NCI-H128 (cell line): ENCODE measurements at regions not wholly inside any gene's neighbourhood (a gene's known extent, or its start where the extent isn't known, plus 50 kb on each side); places are given as distances from the start of the nearest gene placed in this dataset.

Experiments
- DNase-seq: peaks from one replicate; lab custom pipeline; 2025; ENCODE audit not compliant: unreplicated experiment; lab: John Stamatoyannopoulos, UW

DNA sequence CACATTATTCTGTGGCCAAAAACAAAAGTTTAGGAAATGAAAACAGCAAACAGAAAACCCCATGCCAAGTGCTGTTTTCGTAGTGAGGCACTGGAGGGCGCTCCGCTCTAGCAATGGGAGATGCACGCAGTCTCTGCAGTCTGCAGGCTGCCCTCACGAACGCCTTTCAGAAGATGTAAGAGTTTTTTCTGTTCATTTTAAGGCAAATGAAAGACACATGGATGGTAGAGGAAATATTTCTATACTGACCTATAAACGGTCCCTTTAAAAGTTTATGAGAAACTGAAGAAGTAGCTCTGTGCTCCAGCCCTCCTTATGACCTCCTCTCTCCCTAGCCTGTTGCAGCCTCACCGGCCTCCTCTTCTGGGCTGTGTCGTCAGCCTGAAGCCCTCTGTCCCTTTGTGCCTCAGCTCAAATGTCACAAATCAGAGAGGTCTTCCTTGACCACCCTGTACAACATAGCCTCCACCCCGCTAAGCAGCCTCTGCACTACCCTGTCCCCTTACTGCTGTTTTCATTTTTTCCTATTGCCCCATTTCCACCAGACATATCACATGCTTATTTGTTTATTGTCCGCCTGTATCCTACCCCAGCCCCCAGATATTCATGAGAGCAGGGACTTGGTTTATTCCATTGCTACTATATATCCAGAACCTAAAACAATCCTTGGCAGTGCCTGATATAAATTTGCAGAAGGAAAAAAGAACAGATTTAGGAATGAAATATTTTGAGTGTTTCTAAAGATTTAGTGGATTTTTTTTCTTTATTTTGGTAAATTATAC is 116.4 kb downstream of the TM9SF2 start:
- no peak for DNase-seq

DNA sequence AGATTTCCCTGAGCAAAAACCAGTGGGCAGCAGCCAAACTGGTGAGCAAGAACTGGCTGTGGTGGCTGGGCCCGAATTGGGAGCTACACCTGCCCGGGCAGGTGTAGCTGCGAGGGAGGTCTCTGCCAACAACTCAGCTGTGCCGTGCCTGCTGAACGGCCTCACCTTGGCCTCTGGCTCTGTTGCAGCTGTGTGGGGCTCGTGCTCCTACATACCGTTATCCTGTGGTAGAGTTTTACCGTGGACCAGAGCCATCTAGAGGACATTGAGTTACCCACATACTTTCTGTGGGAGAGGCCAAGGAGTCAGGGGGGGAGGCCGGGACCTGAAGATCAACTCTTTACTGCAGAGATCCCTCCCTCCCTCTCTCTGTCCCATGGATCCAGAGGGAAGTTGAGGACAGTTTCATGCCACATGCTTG is 113.2 kb downstream of the TM9SF2 start:
- no peak for DNase-seq
